ENCODE measurements at regions not wholly inside any gene's neighbourhood (a gene's known extent, or its start where the extent isn't known, plus 50 kb on each side); places are given as distances from the start of the nearest gene placed in this dataset.

DNA sequence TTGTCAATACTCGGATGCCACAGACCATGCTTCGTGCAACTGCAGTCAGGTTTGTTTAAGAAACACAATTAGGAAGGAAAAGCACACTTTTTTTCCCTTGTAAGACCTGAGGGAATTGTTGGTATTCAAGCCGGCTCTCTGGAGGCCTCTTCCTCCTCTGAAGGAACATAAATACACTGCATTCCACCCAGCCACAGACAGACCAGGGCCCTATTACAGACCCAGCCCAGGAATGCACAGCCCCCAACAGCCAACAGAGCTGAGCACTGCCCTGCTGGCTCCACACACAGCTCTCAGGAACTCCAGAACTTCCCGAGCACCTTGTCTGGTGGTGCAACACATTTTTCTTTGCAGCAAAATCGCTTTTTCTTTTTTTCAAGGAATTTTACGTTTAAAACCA is 488.7 kb upstream of the PROK2 start:
- H4K5ac ChIP-seq (ENCODE audit: insufficient read length, low read depth, low read length): no peak overlapping the region
- Mint-ChIP-seq H3K4me3 (no peak overlapping the region), H3K27ac (peak overlapping the region in 1 of 3 experiments; percentile 38; a peak in 2 of 7 replicates), H3K27me3 (ENCODE audit: low read depth) (peaks cover 4% of the 10 kb centered on the region), H3K4me1 (peaks cover 18 to 31% of the 10 kb centered on the region in 2 experiments), H3K36me3 (ENCODE audit: insufficient read depth in 1 of 3, low read depth in 3 of 3) (no peaks in the 10 kb centered on the region), H3K9me3 (no peaks in the 10 kb centered on the region; a peak in 2 of 5 replicates)
- H3K27ac ChIP-seq (ENCODE audit: insufficient read length, low read depth, low read length): no peak overlapping the region
- no peak overlapping the region for H3K56ac ChIP-seq (ENCODE audit: insufficient read length, low read depth, low read length)
- H3K23ac ChIP-seq (ENCODE audit: insufficient read length, low read depth, low read length): no peak overlapping the region
- H2BK5ac ChIP-seq (ENCODE audit: insufficient read length, low read length): no peak overlapping the region
- peak; percentile 60 for DNase-seq
- no peaks in the 10 kb centered on the region for H3K27me3 ChIP-seq (ENCODE audit: insufficient read depth, low read length)
- H2BK12ac ChIP-seq (ENCODE audit: insufficient read length, low read depth, low read length): no peak overlapping the region
- H3K9ac ChIP-seq (ENCODE audit: extremely low read depth, insufficient read length, low read length): no peak overlapping the region
- no peaks in the 10 kb centered on the region for H3K9me3 ChIP-seq (ENCODE audit: control insufficient read depth, low read depth, low read length)
- no peak overlapping the region for H4K8ac ChIP-seq (replicated peaks; ENCODE audit: insufficient read length, low read depth, low read length)
- H3T11ph ChIP-seq (ENCODE audit: low read length): no peak overlapping the region
- no peak overlapping the region for H2BK120ac ChIP-seq (ENCODE audit: low read depth, low read length, poor library complexity, severe bottlenecking)
- no peaks in the 10 kb centered on the region for H4K20me1 ChIP-seq (ENCODE audit: control insufficient read depth, insufficient read depth, insufficient read length)
- TF ChIP-seq, protein P1, sequence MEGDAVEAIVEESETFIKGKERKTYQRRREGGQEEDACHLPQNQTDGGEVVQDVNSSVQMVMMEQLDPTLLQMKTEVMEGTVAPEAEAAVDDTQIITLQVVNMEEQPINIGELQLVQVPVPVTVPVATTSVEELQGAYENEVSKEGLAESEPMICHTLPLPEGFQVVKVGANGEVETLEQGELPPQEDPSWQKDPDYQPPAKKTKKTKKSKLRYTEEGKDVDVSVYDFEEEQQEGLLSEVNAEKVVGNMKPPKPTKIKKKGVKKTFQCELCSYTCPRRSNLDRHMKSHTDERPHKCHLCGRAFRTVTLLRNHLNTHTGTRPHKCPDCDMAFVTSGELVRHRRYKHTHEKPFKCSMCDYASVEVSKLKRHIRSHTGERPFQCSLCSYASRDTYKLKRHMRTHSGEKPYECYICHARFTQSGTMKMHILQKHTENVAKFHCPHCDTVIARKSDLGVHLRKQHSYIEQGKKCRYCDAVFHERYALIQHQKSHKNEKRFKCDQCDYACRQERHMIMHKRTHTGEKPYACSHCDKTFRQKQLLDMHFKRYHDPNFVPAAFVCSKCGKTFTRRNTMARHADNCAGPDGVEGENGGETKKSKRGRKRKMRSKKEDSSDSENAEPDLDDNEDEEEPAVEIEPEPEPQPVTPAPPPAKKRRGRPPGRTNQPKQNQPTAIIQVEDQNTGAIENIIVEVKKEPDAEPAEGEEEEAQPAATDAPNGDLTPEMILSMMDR (conservative IDR thresholded peaks at IDR 0.05): no peak
- no peak overlapping the region for H3K18ac ChIP-seq (ENCODE audit: insufficient read length, low read depth, low read length)
- no peaks in the 10 kb centered on the region for H3K79me1 ChIP-seq (ENCODE audit: insufficient read depth, low read depth, low read length, poor library complexity, severe bottlenecking)
- H3K14ac ChIP-seq (ENCODE audit: insufficient read depth, low read length): no peak overlapping the region
- H3K23me2 ChIP-seq (ENCODE audit: insufficient read length, low read depth, low read length, poor library complexity, severe bottlenecking): no peaks in the 10 kb centered on the region
- WGBS (ENCODE audit: extremely low coverage, insufficient read length, low lambda C conversion rate): no CpG with 5 or more reads among the region's 6 CpGs
- H4K91ac ChIP-seq (ENCODE audit: insufficient read length, low read depth, low read length): no peak overlapping the region
- H3K79me2 ChIP-seq (ENCODE audit: insufficient read depth, low read length): no peaks in the 10 kb centered on the region
- no peak overlapping the region for H2AK5ac ChIP-seq (ENCODE audit: insufficient read length, low read length)
- H2BK15ac ChIP-seq (ENCODE audit: low read depth, low read length): no peak overlapping the region
- no peak overlapping the region for H2AFZ ChIP-seq (ENCODE audit: low read length)
- H2BK20ac ChIP-seq (ENCODE audit: low read depth, low read length, poor library complexity, severe bottlenecking): no peak overlapping the region
- no peaks in the 10 kb centered on the region for H3K4me1 ChIP-seq (ENCODE audit: insufficient read depth, low read length)
- H3K4me2 ChIP-seq (ENCODE audit: insufficient read depth, insufficient read length, low read length): no peak overlapping the region
- no peak overlapping the region for H3K4ac ChIP-seq (ENCODE audit: low read depth, low read length)

All from H9 (cell line).